ENCODE measurements at regions not wholly inside any gene's neighbourhood (a gene's known extent, or its start where the extent isn't known, plus 50 kb on each side); places are given as distances from the start of the nearest gene placed in this dataset.
"Not testable (repeated sequence)": the region's sequence is repeated elsewhere in the genome, so short reads cannot be mapped to it uniquely, and the experiment has no call there.

- DNase-seq, result no peak
Observed at GRCh38 chr6:33892581-33893346, 89.0 kb upstream of the MLN start.

DNA sequence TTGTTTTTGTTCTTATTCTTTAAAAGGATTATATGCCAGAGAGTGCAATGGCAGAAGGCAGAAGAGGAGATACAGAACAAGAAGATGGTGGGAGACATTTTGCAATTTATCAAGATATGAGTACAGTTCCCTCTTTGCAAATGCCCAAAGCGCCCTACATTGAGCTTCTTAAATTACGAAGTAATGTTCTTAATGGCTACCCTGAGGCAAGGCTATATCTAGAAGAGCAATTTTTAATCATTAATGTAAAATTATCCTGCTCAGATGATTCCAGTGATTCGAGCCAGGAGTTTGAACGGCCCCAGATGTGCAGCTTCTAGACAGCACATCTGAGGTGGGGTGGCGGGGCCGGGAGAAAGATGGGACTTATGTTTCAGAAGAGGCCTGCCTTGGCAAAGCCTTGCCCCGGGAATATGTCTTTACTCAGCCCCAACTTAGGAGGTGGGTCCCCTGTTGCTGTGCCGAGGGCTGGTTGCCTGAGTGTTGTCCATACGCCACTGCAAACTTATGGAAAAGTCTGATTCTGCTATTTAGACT lies 84.9 kb upstream of the MLN start:
- DNase-seq, result no peak

GRCh38 chr6:33888183-33888582 lies 84.4 kb upstream of the MLN start:
- no peak for DNase-seq

DNA sequence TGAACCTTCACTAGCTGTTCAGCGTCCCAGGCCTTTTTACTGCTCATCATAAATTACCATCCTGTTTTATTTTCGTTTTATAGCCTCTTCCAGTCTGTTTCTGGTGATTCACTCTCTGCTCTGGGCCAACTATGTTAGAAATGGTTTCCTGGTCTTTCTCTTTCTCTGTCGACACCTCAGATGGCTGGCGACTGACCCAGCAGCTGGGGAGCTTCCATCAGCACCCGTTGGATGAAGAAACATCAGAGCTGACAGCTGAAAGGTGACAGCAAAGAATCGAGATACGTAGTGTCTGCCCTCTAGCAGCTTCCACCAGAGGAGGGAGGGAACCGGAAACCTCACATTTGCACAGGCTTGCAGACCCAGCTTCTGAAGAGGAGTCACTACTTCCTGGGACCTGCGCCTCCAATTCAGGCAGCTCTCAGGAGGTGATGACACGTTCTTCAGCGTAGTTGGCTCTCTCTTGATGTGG lies 82.9 kb upstream of the MLN start:
- DNase-seq, result no peak

DNA sequence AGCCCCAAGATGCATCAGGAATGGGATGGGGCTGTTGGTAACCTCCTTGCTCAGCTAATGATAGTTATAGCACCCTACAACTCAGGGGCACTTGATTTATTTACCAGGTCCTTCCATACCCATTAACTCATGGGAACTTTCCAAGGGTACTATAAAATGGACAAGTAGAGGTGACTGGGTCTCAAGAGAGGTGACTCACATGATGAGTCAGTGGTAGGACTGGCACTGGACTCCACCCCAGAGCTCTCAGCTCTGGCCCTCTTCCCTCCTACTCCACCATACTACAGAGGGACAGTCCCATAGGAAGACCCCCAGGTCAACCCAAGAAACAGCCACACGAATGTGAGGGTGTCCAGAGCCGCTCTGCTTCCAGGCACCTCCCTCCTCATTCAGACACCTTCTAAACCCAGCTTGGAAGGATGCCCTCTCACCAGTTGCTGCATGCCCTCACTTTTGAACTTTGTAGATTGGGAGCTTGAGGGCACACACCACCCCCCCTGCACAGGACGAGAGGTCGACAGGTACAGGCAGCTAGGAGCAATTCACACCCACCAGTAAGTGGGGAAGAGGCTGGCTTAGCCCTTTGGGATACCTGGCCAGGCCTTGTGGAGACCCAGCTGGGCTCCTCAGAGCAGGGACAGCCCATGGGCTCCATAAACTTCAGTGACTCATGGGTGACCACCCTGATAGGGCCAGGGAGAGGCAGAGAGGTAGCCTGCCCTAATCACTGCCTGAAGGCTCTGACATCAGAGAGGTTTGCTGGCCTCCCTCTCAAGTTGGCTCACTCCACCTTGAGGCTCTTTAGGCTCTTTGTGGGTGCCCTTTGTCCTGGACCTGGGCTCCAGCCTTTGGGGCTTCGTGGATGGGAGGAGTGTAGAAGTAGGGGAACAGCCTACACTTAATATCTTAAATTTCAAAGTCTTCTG lies 81.6 kb upstream of the MLN start:
- DNase-seq, result no peak

DNA sequence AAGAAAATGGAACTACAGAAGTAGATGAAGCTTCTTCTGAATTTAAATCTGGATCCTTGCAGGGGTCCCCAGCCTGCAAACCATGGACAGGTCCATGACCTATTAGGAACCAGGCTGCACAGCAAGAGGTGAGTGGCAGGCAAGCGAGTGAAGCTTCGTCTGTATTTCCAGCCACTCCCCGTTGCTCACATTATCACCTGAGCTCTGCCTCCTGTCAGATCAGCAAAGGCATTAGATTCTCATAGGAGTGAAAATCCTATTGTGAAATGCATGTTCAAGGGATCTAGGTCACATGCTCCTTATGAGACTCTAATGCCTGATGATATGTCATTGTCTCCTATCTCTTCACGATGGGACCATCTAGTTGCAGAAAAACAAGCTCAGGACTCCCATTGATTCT lies 79.8 kb upstream of the MLN start:
- DNase-seq, result not testable (repeated sequence)

DNA sequence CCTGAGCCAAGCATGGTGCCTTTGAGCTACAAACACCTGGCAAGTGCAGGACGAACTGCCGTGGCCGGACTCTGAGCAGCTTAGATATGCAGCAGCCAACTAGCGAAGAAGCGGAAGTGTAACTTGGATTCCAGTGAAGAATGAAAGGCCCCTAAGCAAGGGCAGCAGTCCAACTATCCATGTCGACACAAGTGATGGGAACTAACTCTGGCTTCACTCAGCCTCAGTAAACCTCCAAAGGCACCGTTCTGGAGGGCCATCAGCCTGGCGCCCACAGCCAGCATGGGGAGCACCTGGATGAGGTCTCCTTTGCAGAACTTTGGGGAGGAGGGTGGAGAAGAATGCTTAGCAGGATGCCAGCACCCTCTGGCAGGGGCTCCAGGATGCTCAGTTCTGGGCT lies 78.4 kb upstream of the MLN start:
- no peak for DNase-seq

- DNase-seq, result no peak
Observed at GRCh38 chr6:33880766-33881165, 77.0 kb upstream of the MLN start.

DNA sequence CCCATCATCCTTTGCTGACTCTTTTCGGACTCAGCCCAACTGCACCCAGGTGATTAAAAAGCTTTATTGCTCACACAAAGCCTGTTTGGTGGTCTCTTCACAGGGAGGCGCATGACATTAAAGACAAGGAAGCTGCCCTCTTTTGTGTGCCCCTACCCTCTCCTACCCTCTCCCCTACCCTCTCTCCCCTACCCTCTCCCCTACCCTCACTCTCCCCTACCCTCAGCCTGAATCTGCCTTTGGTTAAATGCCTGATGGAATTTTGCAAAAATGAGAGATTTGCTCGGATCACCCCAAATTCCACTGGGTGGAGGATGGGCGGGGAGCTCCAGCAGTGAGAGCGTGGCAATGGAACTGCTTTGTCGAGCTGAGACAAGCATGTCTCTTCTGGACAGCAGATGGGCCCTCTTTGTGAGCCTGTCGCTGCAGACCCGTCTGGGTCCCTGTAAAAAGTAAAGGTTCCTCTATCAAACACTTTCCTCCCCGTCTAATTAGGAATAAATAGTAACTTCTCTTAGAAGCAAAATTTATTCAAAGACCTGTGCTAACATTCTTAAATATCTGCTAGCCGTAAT lies 76.4 kb upstream of the MLN start:
- DNase-seq, result no peak

DNA sequence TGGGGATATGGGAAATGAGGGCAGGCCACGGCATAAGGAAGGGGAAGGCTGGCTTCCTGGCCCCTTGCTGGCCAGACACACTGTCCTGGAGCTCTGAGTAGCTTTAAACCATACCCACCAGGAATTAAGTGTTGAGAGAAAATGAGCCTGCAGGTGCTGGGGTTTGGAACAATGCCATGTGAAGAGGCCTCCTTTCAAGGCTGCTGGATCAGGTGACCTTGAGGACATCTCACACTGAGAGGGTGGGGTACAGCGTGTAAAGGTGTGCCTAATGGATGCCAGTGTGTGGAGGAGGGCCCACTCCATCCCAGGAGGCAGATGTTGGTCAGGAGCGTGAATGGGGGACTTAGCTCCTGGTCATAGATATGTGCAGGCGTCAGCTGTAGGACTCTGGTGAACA lies 74.8 kb upstream of the MLN start:
- DNase-seq, result no peak

- no peak for DNase-seq
Observed at GRCh38 chr6:33877982-33878535, 74.3 kb upstream of the MLN start.

DNA sequence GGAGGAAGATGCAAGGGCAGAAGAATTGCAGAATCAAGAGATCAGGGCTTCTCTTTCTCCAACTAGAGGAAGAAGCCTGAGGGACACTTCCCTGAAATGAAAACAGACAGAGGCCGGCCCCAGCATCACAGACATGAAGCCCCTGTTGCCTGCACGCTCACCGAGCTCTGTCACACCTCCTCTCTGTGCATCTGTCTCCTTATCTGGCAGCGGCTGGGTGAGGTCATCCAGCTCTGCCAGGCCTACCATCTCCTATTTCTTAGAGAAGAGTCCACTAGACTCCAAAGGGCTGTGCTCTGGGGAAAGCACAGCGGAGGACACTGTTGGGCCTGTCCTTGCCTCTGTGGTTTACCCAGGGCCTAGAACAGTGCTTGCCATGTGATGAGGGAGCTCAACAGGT lies 71.9 kb upstream of the MLN start:
- no peak for DNase-seq

DNA sequence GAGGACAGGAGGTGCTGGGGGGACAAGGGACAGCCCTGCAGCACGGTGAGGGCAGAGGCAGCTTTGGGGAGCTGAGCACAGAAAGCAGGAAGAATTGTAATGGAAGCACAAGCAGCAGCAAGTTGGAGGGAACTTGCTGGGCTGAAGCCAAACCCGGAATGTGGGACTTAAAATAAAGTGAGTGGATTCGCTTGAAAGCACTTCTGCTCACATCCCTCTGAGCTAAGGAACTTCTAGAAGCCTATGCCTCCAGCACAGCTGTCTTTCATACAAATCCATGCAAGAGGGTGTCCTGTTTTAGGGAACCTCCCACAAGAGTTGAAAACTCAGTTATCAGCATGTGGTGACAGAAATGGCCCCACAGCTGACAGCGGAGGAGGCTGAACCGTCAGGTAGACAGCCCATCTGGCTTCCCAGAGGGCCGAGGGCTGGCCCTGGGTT lies 71.4 kb upstream of the MLN start:
- no peak for DNase-seq

DNA sequence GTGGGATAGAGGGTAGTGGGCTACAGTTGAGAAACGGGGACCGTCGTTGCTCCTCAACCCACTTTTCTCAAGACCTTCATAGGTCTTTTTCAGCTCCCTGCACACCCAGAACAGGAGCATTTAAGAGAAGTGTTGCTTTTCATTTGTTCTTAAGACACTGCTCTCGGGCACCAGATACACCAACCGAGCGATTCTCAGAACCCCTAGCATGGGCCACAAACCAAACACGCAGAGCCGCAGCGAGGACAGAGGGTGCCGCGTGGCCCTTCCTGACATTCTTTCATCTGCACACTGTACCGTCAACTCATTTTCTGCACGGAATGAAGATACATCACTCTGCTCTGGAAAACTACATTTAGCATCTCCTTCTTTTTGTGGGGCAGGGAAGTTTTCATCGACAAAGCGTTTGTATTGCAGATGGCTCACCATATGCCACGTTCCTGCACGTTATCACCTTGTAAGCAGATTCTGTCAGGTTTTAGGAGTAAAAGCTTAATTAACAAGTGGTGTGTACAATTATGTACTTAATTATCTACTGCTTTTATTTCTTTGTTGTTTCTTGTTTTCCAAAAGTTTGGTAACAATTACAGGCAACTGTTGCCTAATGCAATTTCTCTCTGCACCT lies 70.4 kb upstream of the MLN start:
- DNase-seq, result no peak

DNA sequence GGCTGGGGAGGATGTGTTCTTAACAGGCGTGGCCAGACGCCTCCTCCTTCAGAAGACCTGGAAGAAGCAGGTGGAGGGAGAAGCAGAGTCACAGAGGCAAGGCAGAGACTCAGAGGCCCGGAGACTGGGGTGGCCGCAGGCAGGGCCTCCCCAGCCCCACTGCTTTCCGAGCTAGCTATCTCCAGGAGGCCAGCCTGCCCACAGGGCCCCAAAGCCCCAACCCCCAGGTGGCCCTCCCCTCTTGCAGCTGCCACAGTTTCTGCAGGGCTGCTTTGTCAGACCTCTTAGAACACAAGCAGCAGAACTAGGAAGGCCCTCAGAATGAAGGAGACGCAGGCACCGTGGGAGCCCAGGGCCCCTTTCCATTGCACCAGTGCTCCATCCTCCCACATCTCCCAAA lies 69.0 kb upstream of the MLN start:
- DNase-seq, result no peak

DNA sequence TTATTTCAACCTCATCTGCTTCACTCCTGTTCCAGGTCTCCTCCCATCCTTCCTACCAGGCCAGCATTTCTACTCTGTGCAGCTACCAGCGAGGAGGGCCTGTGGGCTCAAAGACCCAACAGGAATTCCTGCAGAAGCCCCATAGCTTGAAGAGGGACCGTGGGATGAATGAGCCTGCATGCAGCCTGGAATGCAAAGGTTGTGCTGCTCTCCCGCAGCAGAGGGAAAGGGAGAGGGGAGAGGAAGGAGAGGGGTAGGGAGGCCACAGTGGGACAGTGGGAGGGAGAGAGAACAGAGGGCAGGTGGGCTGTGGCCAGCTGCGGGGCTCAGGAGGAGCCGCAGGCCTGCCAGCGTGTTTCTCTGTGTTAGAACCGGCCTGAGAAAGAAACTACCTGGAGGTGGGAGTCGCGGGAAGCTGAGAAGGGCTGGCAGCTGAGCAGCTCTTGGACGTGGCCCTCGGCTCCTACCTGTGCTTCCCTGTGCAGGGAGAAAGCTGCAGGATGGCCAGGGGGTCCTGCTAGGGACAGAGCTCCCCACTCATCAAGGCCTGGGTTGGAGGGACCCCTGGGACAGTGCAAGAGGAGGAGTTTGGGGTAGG lies 66.1 kb upstream of the MLN start:
- no peak for DNase-seq

DNA sequence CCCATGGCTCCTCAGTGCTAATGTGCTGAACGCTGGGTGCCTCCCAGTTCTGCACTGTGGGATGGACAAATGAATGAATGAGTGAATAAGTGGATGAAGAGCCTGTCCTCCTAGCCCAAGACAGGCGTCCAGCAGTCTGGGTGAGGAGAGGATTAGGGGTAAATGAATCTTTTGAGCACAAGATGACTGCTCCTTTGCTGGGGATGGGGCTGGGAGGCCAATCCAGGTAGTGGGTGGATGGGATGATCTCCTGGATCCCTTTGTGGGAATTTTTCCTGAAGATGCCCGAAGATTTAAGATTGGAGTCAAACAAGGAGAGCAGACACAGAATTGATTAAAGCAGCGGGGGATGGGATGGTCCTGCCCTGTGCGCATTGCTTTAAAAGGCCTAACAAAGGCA lies 65.3 kb upstream of the MLN start:
- no peak for DNase-seq

- DNase-seq, result no peak
Observed at GRCh38 chr6:33868141-33868540, 64.3 kb upstream of the MLN start.

GRCh38 chr6:33865478-33866077 lies 61.8 kb upstream of the MLN start:
- DNase-seq, result no peak

DNA sequence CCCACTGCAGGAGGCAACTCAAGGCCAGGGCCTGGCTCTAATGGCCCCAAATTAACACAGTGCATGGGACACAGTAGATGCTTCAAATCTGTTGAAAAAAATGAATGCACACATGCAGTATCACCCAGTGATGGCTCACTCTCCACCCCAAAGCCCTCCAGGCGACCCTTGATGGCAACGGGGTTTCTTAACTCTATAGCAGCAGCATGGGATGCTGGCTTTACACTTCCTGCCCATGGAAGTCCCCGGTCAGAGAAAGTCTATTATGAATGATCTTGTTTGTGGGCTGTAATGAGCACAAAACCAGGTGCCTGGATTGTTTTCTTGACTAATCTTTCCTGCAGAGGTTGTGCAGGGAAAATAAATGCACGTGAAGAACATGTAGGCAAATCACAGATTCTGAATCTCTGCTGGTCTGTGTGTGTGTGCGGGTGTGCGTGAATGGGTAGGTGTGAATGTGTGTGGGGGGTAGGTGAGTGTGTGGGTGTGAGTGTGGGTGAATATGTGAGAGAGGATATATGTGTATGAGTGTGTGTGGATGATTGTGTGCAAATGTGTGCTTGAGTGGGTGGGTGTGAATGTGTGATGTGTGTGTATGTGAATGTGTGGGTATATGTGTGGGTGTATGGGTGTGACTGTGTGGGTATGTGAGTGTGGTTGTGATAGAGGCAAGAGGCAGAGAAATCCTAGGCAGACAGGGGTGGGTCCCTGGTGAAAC lies 60.1 kb upstream of the MLN start:
- no peak for DNase-seq

DNA sequence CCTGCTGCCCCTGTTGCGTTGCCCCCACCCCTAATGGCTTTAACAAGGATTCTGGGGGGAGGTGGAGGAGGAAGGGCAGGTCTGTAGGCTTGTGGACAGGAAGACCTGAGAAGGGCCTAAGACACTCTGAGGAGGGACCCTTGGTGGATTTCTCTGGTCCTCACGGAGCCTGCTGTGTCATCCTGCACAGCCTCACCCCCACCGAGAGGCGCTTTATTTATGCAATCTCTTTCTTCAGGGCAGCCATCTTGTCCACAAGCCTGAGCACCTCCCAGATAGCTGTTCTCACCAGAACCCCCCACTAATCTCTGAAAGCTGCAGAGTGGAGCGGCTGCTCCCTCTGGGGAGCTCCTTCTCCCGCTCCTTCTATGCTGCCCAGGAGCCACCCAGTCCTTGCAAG lies 59.3 kb upstream of the MLN start:
- no peak for DNase-seq
